Tibial artery (tissue), 4 donors: ENCODE measurements at regions not wholly inside any gene's neighbourhood (a gene's known extent, or its start where the extent isn't known, plus 50 kb on each side); places are given as distances from the start of the nearest gene placed in this dataset.

Experiments
- DNase-seq, 2 donors: peaks; one replicate each; pipeline ENCODE4 v3.0.0-alpha.2; 2019
- H3K27ac ChIP-seq, 2 donors: fragments of 200-600 bp; sonication (generic) in 1 of 2; 1 replicate in 1 of 2; 2 replicates in 1 of 2; pipeline ENCODE4 v1.5.1; 2018 to 2019; ENCODE audit warnings: mild to moderate bottlenecking in 1 of 2
- H3K27me3 ChIP-seq, 2 donors: fragments of 200-600 bp; sonication (generic) in 1 of 2; one replicate each; pipeline versions ENCODE4 v1.5.1 to v1.6.0; 2016 to 2019
- H3K36me3 ChIP-seq, 3 donors: fragments of 200-600 bp; sonication (generic) in 2 of 3; one replicate each; pipeline ENCODE4 v1.5.1; 2016 to 2019; ENCODE audit warnings: mild to moderate bottlenecking in 2 of 3
- H3K4me1 ChIP-seq, 4 donors: fragments of 200-600 bp; sonication (generic) in 2 of 4; 1 replicate in 3 of 4; 2 replicates in 1 of 4; pipeline ENCODE4 v1.5.1; 2016 to 2019
- H3K4me3 ChIP-seq, 2 donors: fragments of 200-600 bp; sonication (generic) in 1 of 2; 1 replicate in 1 of 2; 2 replicates in 1 of 2; pipeline ENCODE4 v1.5.1; 2018 to 2019; ENCODE audit warnings: mild to moderate bottlenecking in 2 of 2
- H3K9me3 ChIP-seq, 3 donors: fragments of 200-600 bp; sonication (generic) in 1 of 3; one replicate each; pipeline ENCODE4 v1.5.1; 2016 to 2019
- CTCF ChIP-seq, 2 experiments: fragments of 200-600 bp in 1 of 2; fragments of 450-650 bp in 1 of 2; IDR thresholded peaks; one replicate each; pipeline ENCODE4 v1.5.1; 2017 to 2019; ENCODE audit warnings: antibody characterized with exemption in 2 of 2, mild to moderate bottlenecking in 1 of 2, moderate library complexity in 1 of 2
- intact Hi-C: fragments of 100-400 bp; cut with DNase I; formaldehyde crosslinking; loops from one replicate; pipeline ENCODE4 v1.15.0; 2023; ENCODE audit warnings: low total_unique reads

- no peak for TF ChIP-seq CTCF (IDR thresholded peaks at IDR 0.05)
- no peaks in the 10 kb centered on the region for H3K36me3 ChIP-seq
- no peaks in the 10 kb centered on the region for H3K9me3 ChIP-seq
- intact Hi-C loops, result no loop called here
- no peak overlapping the region for H3K4me3 ChIP-seq
- H3K27ac ChIP-seq, result no peak overlapping the region
- peaks cover 0 to 32% (median 8%) of the 10 kb centered on the region in 4 donors for H3K4me1 ChIP-seq
- no peaks in the 10 kb centered on the region for H3K27me3 ChIP-seq
- no peak for DNase-seq
These were observed 99.6 kb upstream of the CAST start for GRCh38 chr5:96562614-96563013.

- Histone ChIP-seq H3K27me3 (no peaks in the 10 kb centered on the region), H3K27ac (no peak overlapping the region), H3K9me3 (no peaks in the 10 kb centered on the region), H3K36me3 (no peaks in the 10 kb centered on the region), H3K4me3 (no peak overlapping the region), H3K4me1 (peaks cover 0 to 32% (median 8%) of the 10 kb centered on the region in 4 donors)
- TF ChIP-seq CTCF (IDR thresholded peaks at IDR 0.05), result no peak
- no peak for DNase-seq
- intact Hi-C loops, result no loop called here
These were observed 98.4 kb upstream of the CAST start for GRCh38 chr5:96563816-96564215.

- intact Hi-C loops, result no loop called here
- TF ChIP-seq CTCF (IDR thresholded peaks at IDR 0.05), result no peak
- no peak overlapping the region for H3K4me3 ChIP-seq
- no peaks in the 10 kb centered on the region for H3K27me3 ChIP-seq
- H3K27ac ChIP-seq, result no peak overlapping the region
- H3K9me3 ChIP-seq, result no peaks in the 10 kb centered on the region
- peaks cover 0 to 32% (median 8%) of the 10 kb centered on the region in 4 donors for H3K4me1 ChIP-seq
- DNase-seq, result no peak
- H3K36me3 ChIP-seq, result no peaks in the 10 kb centered on the region
These were observed 96.5 kb upstream of the CAST start for GRCh38 chr5:96565582-96566265.

GRCh38 chr5:96566833-96567587, 95.2 kb upstream of the CAST start:
- no peak overlapping the region for H3K27ac ChIP-seq
- no peak overlapping the region for H3K4me3 ChIP-seq
- intact Hi-C loops, result no loop called here
- H3K36me3 ChIP-seq, result no peaks in the 10 kb centered on the region
- no peak for TF ChIP-seq CTCF (IDR thresholded peaks at IDR 0.05)
- no peak for DNase-seq
- no peaks in the 10 kb centered on the region for H3K27me3 ChIP-seq
- peaks cover 0 to 32% (median 8%) of the 10 kb centered on the region in 4 donors for H3K4me1 ChIP-seq
- H3K9me3 ChIP-seq, result no peaks in the 10 kb centered on the region

GRCh38 chr5:96569332-96569731, 92.8 kb upstream of the CAST start:
- TF ChIP-seq CTCF (IDR thresholded peaks at IDR 0.05), result no peak
- Histone ChIP-seq H3K4me1 (peaks cover 0 to 11% (median 6%) of the 10 kb centered on the region in 4 donors), H3K36me3 (no peaks in the 10 kb centered on the region), H3K27ac (no peak overlapping the region), H3K27me3 (no peaks in the 10 kb centered on the region), H3K9me3 (no peaks in the 10 kb centered on the region), H3K4me3 (no peak overlapping the region)
- no peak for DNase-seq
- intact Hi-C loops, result no loop called here
